Body of pancreas (tissue), 4 donors: ENCODE measurements at regions not wholly inside any gene's neighbourhood (a gene's known extent, or its start where the extent isn't known, plus 50 kb on each side); places are given as distances from the start of the nearest gene placed in this dataset.

Source experiments
- ATAC-seq: fragments of 150-250 bp; one replicate; pipeline ENCODE4 v1.9.1; 2016
- DNase-seq, 4 donors: peaks; one replicate each; pipeline ENCODE4 v3.0.0-alpha.2; 2019
- H3K27ac ChIP-seq, 4 donors: fragments of 200-600 bp; sonication (generic); 1 replicate in 3 of 4; 2 replicates in 1 of 4; pipeline versions ENCODE4 v1.5.1 to v1.6.1; 2016 to 2019; ENCODE audit warnings: mild to moderate bottlenecking in 1 of 4, mixed read lengths in 1 of 4, moderate library complexity in 1 of 4
- H3K27me3 ChIP-seq, 2 donors: fragments of 200-600 bp; sonication (generic); one replicate each; pipeline ENCODE4 v1.6.0; 2016; ENCODE audit warnings: mild to moderate bottlenecking in 1 of 2
- H3K36me3 ChIP-seq, 2 donors: fragments of 200-600 bp; sonication (generic); replicated peaks in 1 of 2; 2 replicates each; pipeline ENCODE4 v1.5.1; 2016; ENCODE audit warnings: low read depth in 2 of 2; ENCODE audit not compliant: insufficient read depth in 1 of 2
- H3K4me1 ChIP-seq: fragments of 200-600 bp; sonication (generic); one replicate; pipeline ENCODE4 v1.6.0; 2016
- H3K4me3 ChIP-seq, 2 donors: fragments of 200-600 bp; sonication (generic); 1 replicate in 1 of 2; 2 replicates in 1 of 2; pipeline ENCODE4 v1.5.1; 2016 to 2019
- H3K9me3 ChIP-seq, 3 donors: fragments of 200-600 bp; sonication (generic); 1 replicate in 2 of 3; 2 replicates in 1 of 3; pipeline ENCODE4 v1.5.1; 2016
- POLR2A ChIP-seq, 3 donors: fragments of 450-650 bp; IDR thresholded peaks; one replicate each; pipeline ENCODE4 v1.6.1; 2016; ENCODE audit warnings: antibody characterized with exemption in 3 of 3, mild to moderate bottlenecking in 2 of 3
- WGBS, 2 donors: methylation state at CpG; one replicate each; pipeline ENCODE4 v1.1.5; 2017; 5-methylcytosine and 5-hydroxymethylcytosine counted together
- intact Hi-C: fragments of 100-400 bp; cut with DNase I; formaldehyde crosslinking; loops from one replicate; pipeline ENCODE4 v1.15.1; 2023
- TF ChIP-seq, protein P1 (sequence below), 7 experiments: fragments of 450-650 bp in 4 of 7; fragments of 200-600 bp in 3 of 7; sonication (generic) in 3 of 7; IDR thresholded peaks; one replicate each; pipeline ENCODE4 v1.5.1; 2016 to 2019; ENCODE audit warnings: antibody characterized with exemption in 7 of 7

DNA sequence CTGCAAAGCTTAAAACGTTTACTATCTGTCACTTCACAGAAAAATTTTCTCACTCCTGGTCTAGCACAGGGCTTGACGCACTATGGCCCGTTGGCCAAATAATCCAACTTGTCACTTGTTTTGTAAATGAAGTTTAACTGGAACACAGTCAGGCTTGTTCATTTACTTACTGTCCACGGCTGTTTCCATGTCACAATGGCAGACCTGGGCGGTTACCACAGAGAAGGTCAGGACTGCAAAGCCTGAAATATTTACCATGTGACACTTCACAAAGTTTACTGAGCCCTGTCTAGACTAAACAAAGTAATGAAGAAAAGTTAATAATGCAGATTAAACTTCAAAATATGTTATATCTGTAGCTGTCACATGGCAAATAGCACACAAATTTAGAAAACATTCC lies 273.0 kb upstream of the GYPC start:
- no peak for ATAC-seq
- no peak for DNase-seq
- no peaks in the 10 kb centered on the region for H3K27me3 ChIP-seq
- no peaks in the 10 kb centered on the region for H3K9me3 ChIP-seq
- H3K36me3 ChIP-seq: no peaks in the 10 kb centered on the region
- 30 to 31% methylated on average over 5 of the region's 5 CpGs for WGBS, 2 donors
- peaks cover 15% of the 10 kb centered on the region for H3K4me1 ChIP-seq
- TF ChIP-seq, protein P1, sequence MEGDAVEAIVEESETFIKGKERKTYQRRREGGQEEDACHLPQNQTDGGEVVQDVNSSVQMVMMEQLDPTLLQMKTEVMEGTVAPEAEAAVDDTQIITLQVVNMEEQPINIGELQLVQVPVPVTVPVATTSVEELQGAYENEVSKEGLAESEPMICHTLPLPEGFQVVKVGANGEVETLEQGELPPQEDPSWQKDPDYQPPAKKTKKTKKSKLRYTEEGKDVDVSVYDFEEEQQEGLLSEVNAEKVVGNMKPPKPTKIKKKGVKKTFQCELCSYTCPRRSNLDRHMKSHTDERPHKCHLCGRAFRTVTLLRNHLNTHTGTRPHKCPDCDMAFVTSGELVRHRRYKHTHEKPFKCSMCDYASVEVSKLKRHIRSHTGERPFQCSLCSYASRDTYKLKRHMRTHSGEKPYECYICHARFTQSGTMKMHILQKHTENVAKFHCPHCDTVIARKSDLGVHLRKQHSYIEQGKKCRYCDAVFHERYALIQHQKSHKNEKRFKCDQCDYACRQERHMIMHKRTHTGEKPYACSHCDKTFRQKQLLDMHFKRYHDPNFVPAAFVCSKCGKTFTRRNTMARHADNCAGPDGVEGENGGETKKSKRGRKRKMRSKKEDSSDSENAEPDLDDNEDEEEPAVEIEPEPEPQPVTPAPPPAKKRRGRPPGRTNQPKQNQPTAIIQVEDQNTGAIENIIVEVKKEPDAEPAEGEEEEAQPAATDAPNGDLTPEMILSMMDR (IDR thresholded peaks at IDR 0.05): no peak
- no peak for TF ChIP-seq POLR2A (IDR thresholded peaks at IDR 0.05)
- H3K4me3 ChIP-seq: no peak overlapping the region
- H3K27ac ChIP-seq: no peak overlapping the region
- intact Hi-C loops: no loop called here

DNA sequence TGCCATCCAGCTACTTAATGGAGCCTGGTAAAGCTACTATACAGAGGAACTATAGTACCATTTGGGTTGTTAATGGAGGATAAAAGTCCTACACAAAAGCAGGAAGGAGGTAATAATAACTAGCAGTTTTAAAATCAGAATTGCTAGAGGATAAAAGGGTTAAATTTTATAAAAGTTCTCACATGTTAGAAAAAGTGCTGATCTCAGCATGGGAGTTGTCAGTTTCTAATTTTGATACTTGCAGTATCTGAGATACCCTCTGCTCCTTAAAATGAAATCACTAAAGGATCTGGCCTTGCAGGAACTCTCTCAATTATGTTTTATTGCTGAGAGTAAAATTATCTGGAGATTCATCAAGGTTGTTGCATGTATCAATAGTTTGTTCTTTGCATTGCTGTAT lies 272.2 kb upstream of the GYPC start:
- no peak overlapping the region for H3K27ac ChIP-seq
- peaks cover 14% of the 10 kb centered on the region for H3K4me1 ChIP-seq
- no peaks in the 10 kb centered on the region for H3K9me3 ChIP-seq
- TF ChIP-seq, protein P1 (IDR thresholded peaks at IDR 0.05): no peak
- no peak for TF ChIP-seq POLR2A (IDR thresholded peaks at IDR 0.05)
- ATAC-seq (no peak), DNase-seq (no peak)
- no peak overlapping the region for H3K4me3 ChIP-seq
- intact Hi-C loops: no loop called here
- H3K36me3 ChIP-seq: no peaks in the 10 kb centered on the region
- no peaks in the 10 kb centered on the region for H3K27me3 ChIP-seq

DNA sequence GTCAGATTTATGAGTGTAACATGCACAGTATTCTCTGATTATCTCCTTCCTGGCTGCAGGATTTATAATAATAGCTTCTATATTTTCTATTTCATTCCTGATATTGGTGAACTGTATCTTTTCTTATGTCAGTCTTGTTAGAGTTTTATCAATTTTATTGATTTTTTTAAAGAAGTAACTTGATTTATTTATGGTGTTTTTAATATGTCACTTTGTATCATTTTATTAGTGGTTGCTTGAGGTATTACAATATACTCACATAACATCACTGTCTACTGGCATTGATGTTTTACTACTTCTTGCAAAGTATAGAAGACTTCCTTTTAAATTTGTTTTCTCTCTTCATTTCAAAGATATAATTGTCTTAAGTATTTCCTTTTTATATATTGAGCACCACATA lies 270.5 kb upstream of the GYPC start:
- intact Hi-C loops: no loop called here
- H3K36me3 ChIP-seq: no peaks in the 10 kb centered on the region

DNA sequence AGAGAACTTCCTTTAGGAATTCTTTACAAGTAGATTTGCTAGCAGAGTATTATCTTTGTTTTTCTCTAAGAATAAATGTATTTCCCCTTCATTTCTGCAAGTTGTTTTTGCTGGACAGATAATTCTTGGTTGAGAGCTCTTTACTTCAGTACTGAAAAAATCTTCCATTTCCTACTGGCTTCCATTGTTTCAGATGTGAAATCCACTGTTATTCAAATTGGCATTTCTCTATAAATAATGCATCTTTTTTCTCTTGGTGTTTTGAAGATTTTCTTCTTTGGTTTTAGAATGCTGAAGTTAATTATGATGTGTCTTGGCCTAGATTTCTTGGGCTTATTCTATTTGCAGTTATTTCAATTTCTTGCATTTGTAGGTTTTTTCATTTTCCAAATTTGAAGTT lies 270.0 kb upstream of the GYPC start:
- DNase-seq (no peak), ATAC-seq (no peak)
- H3K9me3 ChIP-seq: no peaks in the 10 kb centered on the region
- TF ChIP-seq POLR2A (IDR thresholded peaks at IDR 0.05): no peak
- TF ChIP-seq, protein P1 (IDR thresholded peaks at IDR 0.05): no peak
- intact Hi-C loops: no loop called here
- H3K36me3 ChIP-seq: no peaks in the 10 kb centered on the region
- H3K4me1 ChIP-seq: no peaks in the 10 kb centered on the region
- H3K27me3 ChIP-seq: no peaks in the 10 kb centered on the region
- H3K4me3 ChIP-seq: no peak overlapping the region
- H3K27ac ChIP-seq: no peak overlapping the region

More for the DNA sequence above, 270.5 kb upstream of the GYPC start:
- no peak for TF ChIP-seq POLR2A (IDR thresholded peaks at IDR 0.05)
- TF ChIP-seq, protein P1 (IDR thresholded peaks at IDR 0.05): no peak
- Histone ChIP-seq H3K4me1 (no peaks in the 10 kb centered on the region), H3K27ac (no peak overlapping the region), H3K27me3 (no peaks in the 10 kb centered on the region), H3K4me3 (no peak overlapping the region), H3K9me3 (no peaks in the 10 kb centered on the region)
- ATAC-seq (no peak), DNase-seq (no peak)

DNA sequence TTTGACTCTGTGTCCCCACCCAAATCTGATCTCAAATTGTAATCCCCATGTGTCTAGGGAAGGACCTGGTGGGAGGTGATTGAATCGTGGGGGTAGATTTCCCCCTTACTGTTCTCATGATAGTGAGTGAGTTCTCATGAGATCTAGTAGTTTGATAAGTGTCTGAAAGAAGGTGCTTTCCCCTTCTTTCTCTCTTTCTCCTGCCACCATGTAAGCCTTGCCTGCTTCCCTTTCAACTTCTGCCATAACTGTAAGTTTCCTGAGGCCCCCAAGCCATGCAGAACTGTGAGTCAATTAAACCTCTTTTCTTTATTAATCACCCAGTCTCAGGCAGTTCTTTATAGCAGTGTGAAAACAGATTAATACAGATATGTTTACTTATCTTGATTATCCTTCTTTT lies 266.5 kb upstream of the GYPC start:
- Histone ChIP-seq H3K27me3 (no peaks in the 10 kb centered on the region), H3K9me3 (no peaks in the 10 kb centered on the region), H3K27ac (no peak overlapping the region), H3K4me1 (no peaks in the 10 kb centered on the region), H3K36me3 (no peaks in the 10 kb centered on the region), H3K4me3 (no peak overlapping the region)
- intact Hi-C loops: no loop called here
- ATAC-seq: no peak
- 39 to 52% methylated on average over 1 of the region's 1 CpG for WGBS, 2 donors
- DNase-seq: no peak
- TF ChIP-seq, protein P1 (IDR thresholded peaks at IDR 0.05): no peak
- TF ChIP-seq POLR2A (IDR thresholded peaks at IDR 0.05): no peak
